Ascending aorta (tissue), 2 donors: ENCODE measurements at regions not wholly inside any gene's neighbourhood (a gene's known extent, or its start where the extent isn't known, plus 50 kb on each side); places are given as distances from the start of the nearest gene placed in this dataset.
"Not testable (repeated sequence)": the region's sequence is repeated elsewhere in the genome, so short reads cannot be mapped to it uniquely, and the experiment has no call there.

Experiments
- DNase-seq, 2 donors: peaks; one replicate each; pipeline ENCODE4 v3.0.0-alpha.2; 2019; ENCODE audit warnings: low spot score in 2 of 2
- H3K27ac ChIP-seq, 2 donors: fragments of 200-600 bp; sonication (generic); one replicate each; pipeline ENCODE4 v1.5.1; 2016 to 2017; ENCODE audit warnings: mild to moderate bottlenecking in 1 of 2
- H3K27me3 ChIP-seq: fragments of 200-600 bp; sonication (generic); one replicate; pipeline ENCODE4 v1.5.1; 2017
- H3K36me3 ChIP-seq, 2 donors: fragments of 200-600 bp; sonication (generic); one replicate each; pipeline ENCODE4 v1.5.1; 2016
- H3K4me1 ChIP-seq, 2 donors: fragments of 200-600 bp; sonication (generic); one replicate each; pipeline ENCODE4 v1.5.1; 2016 to 2017; ENCODE audit warnings: mild to moderate bottlenecking in 1 of 2
- H3K4me3 ChIP-seq, 2 donors: fragments of 200-600 bp; sonication (generic); one replicate each; pipeline ENCODE4 v1.5.1; 2016 to 2017; ENCODE audit warnings: mild to moderate bottlenecking in 1 of 2
- H3K9me3 ChIP-seq, 2 donors: fragments of 200-600 bp; sonication (generic); one replicate each; pipeline ENCODE4 v1.5.1; 2016
- CTCF ChIP-seq, 3 experiments: fragments of 200-600 bp in 2 of 3; fragments of 450-650 bp in 1 of 3; sonication (generic) in 2 of 3; IDR thresholded peaks; one replicate each; pipeline ENCODE4 v1.5.1; 2016 to 2019; ENCODE audit warnings: antibody characterized with exemption in 3 of 3, mild to moderate bottlenecking in 1 of 3, moderate library complexity in 1 of 3
- intact Hi-C: fragments of 100-400 bp; cut with DNase I; formaldehyde crosslinking; loops from one replicate; pipeline ENCODE4 v1.15.1; 2023

- Histone ChIP-seq H3K36me3 (no peaks in the 10 kb centered on the region), H3K4me3 (no peak overlapping the region), H3K9me3 (no peaks in the 10 kb centered on the region), H3K4me1 (no peaks in the 10 kb centered on the region), H3K27me3 (no peaks in the 10 kb centered on the region), H3K27ac (no peak overlapping the region)
- intact Hi-C loops, result no loop called here
- DNase-seq, result no peak
- no peak for TF ChIP-seq CTCF (IDR thresholded peaks at IDR 0.05)
Measured at GRCh38 chr10:9051328-9051974, 997.0 kb downstream of the GATA3 start.

GRCh38 chr10:9052767-9053166 is 998.3 kb downstream of the GATA3 start:
- intact Hi-C loops, result no loop called here
- no peaks in the 10 kb centered on the region for H3K36me3 ChIP-seq
- DNase-seq, result no peak
- H3K9me3 ChIP-seq, result no peaks in the 10 kb centered on the region
- no peaks in the 10 kb centered on the region for H3K27me3 ChIP-seq
- H3K4me3 ChIP-seq, result no peak overlapping the region
- H3K27ac ChIP-seq, result no peak overlapping the region
- TF ChIP-seq CTCF (IDR thresholded peaks at IDR 0.05), result no peak
- no peaks in the 10 kb centered on the region for H3K4me1 ChIP-seq

- no peaks in the 10 kb centered on the region for H3K36me3 ChIP-seq
- H3K4me1 ChIP-seq, result no peaks in the 10 kb centered on the region
- H3K4me3 ChIP-seq, result no peak overlapping the region
- no peaks in the 10 kb centered on the region for H3K27me3 ChIP-seq
- TF ChIP-seq CTCF (IDR thresholded peaks at IDR 0.05), result no peak
- DNase-seq, result no peak
- no peak overlapping the region for H3K27ac ChIP-seq
- intact Hi-C loops, result no loop called here
- no peaks in the 10 kb centered on the region for H3K9me3 ChIP-seq
Measured at GRCh38 chr10:9056521-9056920, 1002.0 kb downstream of the GATA3 start.

- H3K9me3 ChIP-seq, H3K27ac ChIP-seq, H3K36me3 ChIP-seq, DNase-seq, H3K4me3 ChIP-seq, H3K27me3 ChIP-seq, intact Hi-C loops, H3K4me1 ChIP-seq: not testable (repeated sequence)
Measured at GRCh38 chr10:9057293-9057692, 1002.8 kb downstream of the GATA3 start.

- intact Hi-C loops, result no loop called here
- H3K9me3 ChIP-seq, result no peaks in the 10 kb centered on the region
Measured at GRCh38 chr10:9060314-9060713, 1005.8 kb downstream of the GATA3 start.

GRCh38 chr10:9061871-9062270 is 1007.4 kb downstream of the GATA3 start:
- Histone ChIP-seq H3K4me3 (no peak overlapping the region), H3K9me3 (no peaks in the 10 kb centered on the region), H3K27ac (no peak overlapping the region), H3K36me3 (no peaks in the 10 kb centered on the region), H3K27me3 (no peaks in the 10 kb centered on the region), H3K4me1 (no peaks in the 10 kb centered on the region)
- intact Hi-C loops, result no loop called here
- TF ChIP-seq CTCF (IDR thresholded peaks at IDR 0.05), result no peak
- DNase-seq, result no peak

More at GRCh38 chr10:9060314-9060713, 1005.8 kb downstream of the GATA3 start:
- no peaks in the 10 kb centered on the region for H3K4me1 ChIP-seq
- no peak overlapping the region for H3K27ac ChIP-seq
- DNase-seq, result no peak
- H3K4me3 ChIP-seq, result no peak overlapping the region
- H3K36me3 ChIP-seq, result no peaks in the 10 kb centered on the region
- no peak for TF ChIP-seq CTCF (IDR thresholded peaks at IDR 0.05)
- H3K27me3 ChIP-seq, result no peaks in the 10 kb centered on the region
